HG02884 (cell line): ENCODE measurements at regions not wholly inside any gene's neighbourhood (a gene's known extent, or its start where the extent isn't known, plus 50 kb on each side); places are given as distances from the start of the nearest gene placed in this dataset.

Experiments used
- ATAC-seq: cut with Tn5 transposase; IDR thresholded peaks from one replicate; pipeline ENCODE4 v1.9.1; 2021; ENCODE audit warnings: mild to moderate bottlenecking, moderate library complexity; ENCODE audit not compliant: unreplicated experiment

- no peak for ATAC-seq
These were observed 117.1 kb upstream of the GOLIM4 start for GRCh38 chr3:168212664-168213285.

GRCh38 chr3:168205451-168205850, 109.7 kb upstream of the GOLIM4 start:
- ATAC-seq, result no peak

- no peak for ATAC-seq
These were observed 101.4 kb upstream of the GOLIM4 start for GRCh38 chr3:168197162-168197561.

GRCh38 chr3:168191856-168192255, 96.1 kb upstream of the GOLIM4 start:
- no peak for ATAC-seq

DNA sequence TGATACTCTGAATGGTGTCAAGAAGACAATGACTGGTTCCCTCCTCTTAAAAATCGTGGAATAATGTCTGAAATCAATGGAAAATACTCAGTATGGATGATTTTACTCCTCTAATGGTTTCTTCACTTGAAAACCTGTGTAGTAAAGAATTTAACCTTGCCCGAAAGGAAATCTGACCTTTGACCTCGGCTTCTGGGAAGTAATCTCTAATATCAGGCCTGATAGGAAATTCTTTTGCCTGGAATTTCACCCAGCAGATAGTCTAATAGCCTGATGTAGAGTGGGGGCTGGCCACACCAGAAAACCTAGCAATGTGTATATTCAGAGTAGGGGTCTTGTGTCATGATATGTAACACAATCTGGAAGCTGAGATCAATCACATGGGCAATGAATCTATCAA, 91.5 kb upstream of the GOLIM4 start:
- ATAC-seq, result no peak

DNA sequence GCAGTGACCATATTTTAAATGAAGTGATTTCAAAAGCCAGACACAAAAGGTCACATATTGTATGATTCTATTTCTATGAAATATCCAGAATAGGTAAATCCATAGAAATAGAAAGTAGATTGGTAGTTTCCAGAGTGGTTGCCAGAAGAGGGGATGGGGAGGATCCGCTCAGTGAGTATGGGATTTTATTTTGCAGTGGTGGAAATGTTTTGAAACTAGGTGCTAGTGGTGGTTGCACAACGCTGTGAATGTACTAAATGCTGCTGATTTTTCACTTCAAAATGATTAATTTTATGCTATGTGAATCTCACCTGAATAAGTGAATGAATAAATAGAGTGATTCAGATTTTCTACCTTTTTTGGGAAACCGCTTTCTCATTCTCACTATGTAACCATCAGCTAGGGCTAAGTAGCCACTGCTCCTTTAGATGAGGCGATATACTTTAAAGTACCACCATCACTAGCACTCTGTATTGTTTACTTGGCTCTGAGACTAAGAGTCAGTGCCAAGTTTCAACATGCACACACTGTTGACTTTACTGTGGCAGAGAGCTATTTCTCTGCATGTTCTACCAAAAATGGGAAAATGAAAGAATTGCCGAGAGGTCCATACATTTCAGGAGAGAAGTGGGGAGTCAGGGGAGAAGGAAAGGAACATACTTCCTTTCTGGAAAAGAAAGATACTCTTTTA, 90.7 kb upstream of the GOLIM4 start:
- ATAC-seq, result no peak

- no peak for ATAC-seq
These were observed 88.0 kb upstream of the GOLIM4 start for GRCh38 chr3:168183774-168184173.

GRCh38 chr3:168168743-168169142, 73.0 kb upstream of the GOLIM4 start:
- no peak for ATAC-seq

DNA sequence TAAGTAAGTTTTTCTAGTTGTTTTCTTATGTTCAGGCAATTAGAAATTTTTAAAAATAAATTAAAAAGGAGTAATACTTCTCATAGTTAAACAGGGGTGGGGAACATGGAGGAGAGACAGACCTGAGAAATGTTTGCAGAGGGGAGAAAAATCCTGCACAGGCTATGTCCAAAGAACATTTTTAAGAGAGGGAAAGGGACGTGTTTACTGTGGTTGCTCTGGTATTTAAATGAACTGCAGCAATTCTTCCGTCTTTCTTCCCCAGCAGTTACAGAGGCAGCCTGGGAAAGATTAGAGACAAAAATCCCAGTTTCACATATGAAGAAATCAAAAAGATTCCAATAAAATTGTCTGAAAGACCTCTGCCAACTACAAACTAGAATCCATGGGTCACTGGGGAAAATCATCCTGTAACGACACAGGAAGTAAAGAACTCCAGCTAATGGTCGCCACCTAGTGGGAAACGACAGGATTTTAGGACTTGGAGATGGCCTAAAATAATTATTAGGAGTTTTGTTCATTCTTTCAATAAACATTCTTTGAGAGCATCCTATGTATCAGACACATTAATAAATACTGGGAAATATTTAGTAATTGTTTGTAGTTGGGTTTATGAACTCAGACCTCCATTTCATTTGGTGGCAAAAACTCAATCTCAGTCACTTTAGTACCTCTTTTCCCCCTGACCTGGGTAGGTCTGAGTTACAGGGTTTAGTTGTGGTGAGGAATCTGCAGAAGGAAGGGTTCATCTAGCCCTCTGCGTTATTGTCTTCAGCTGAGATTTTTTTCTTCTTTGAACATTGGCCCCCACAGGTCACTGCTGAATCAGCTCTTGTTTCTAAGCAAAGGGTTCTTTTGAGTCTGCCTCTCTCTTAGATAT, 69.9 kb upstream of the GOLIM4 start:
- peak; percentile 76 for ATAC-seq

- no peak for ATAC-seq
These were observed 66.4 kb upstream of the GOLIM4 start for GRCh38 chr3:168162172-168162571.

DNA sequence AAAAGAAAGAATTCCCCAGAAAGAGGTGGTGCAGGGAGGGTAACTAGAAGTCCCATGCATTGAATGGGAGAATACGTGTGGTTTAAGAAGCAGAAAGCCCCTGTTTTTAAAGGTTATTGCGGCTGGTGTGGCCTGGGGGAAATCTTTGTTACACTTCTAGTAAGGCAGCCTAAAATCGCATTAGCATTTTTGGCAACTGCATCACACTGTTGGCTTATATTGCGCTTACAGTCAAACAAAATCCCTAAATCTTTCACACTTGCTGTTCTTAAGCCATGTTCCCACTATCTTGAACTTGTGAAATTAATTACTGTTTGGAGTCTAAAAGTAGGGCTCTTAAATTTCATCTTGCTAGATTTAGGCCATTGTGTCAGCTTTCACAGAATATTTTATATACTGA, 66.0 kb upstream of the GOLIM4 start:
- no peak for ATAC-seq

DNA sequence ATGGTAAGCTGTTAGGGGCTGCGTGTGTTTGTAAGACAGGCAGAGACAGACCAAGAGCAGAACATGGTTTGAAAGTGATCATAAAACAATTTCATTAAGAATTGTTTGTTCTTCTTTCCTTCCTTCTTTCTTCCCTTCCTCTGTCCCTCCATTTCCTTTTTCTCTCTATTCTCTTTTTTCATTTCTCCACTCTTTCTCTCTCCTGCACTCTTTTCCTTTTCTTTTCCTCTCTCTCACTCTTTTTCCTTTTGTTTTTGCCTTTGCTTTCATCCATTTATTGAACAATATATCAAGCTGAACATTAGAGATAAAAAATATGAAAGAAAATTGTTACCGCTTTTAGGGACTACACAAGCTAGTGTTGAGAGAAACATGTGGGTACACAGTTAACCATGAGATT, 62.2 kb upstream of the GOLIM4 start:
- no peak for ATAC-seq

DNA sequence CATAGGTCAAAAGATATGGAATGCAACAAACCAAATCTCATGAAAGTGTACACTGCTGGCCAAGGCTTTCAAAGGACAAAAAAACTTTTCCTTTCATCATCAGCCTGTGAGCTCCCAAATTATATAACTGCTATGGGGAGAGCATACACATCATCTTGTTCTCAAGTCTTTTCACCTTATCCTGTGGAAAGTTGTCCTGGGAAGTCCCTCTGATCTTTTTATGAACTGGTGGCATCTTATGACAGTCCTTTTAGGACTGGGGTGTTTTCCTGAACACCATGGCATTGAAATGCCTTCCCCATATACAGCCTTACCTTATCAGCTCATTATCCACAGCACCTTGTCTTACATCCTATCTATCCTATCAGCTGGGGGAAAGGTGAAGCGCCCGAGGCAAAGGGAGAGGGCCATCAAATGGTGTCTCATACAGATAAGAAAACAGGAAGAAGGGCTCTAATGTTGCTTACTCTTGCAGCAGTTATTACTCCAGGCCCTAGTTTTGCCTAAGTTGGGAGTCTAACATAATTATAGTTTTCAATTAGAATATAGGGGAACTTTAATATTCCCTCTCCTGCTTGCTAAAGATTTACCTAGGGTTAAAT, 61.5 kb upstream of the GOLIM4 start:
- ATAC-seq, result peak; percentile 48

DNA sequence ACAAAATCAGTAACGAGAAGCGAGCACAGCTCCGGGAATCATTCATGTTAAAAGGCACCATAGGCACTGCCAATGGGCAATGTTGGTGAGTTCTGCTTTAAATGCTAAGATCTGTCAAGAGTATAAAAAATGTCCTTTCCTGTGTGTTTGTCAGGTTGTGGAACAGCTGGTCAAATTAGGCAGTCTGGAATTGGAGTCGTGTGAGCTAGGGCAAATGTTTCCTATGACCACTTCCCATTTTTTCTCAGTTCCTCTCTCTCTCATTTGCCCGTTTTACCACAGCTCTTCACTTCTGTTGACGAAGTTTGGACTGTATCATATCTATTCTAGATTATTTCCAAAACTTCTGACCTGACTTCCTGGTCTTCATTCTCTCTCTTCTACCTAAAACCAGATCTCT, 60.8 kb upstream of the GOLIM4 start:
- ATAC-seq, result no peak

GRCh38 chr3:168155303-168155702, 59.6 kb upstream of the GOLIM4 start:
- ATAC-seq, result no peak

DNA sequence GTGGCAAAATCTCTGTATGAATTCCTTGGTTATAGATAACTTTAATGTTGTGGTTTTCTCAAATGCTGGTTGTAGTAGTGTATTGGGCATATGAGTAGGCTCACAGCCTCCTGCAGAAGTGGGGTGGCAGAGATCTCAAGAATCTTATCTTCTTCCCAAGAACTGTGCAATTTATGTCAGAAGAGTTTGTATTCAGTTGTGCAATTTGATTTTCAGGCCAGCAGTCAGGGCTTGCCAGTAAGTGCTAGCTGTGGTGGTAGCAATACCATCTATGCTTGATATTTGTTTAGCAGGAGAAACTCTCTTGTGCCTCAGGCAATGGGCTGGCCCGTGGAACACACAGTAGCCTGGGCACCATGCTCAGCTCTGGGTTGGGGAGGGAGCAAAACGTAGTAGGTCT, 58.4 kb upstream of the GOLIM4 start:
- no peak for ATAC-seq

GRCh38 chr3:168152149-168152548, 56.4 kb upstream of the GOLIM4 start:
- ATAC-seq, result no peak
